GM06990 (cell line): ENCODE measurements at regions not wholly inside any gene's neighbourhood (a gene's known extent, or its start where the extent isn't known, plus 50 kb on each side); places are given as distances from the start of the nearest gene placed in this dataset.

ENCODE experiments used
- DNase-seq: peaks from one replicate; pipeline ENCODE4 v3.0.0-alpha.2; 2011; ENCODE audit not compliant: insufficient read length; ENCODE audit errors: extremely low read depth
- H3K27me3 ChIP-seq: replicated peaks from 2 replicates; pipeline ENCODE4 v1.6.0; 2011; ENCODE audit warnings: low read length; ENCODE audit not compliant: control insufficient read depth, insufficient read depth
- H3K36me3 ChIP-seq: 2 replicates; pipeline ENCODE4 v1.5.1; 2011; ENCODE audit warnings: low read length; ENCODE audit not compliant: control insufficient read depth, insufficient read depth
- H3K4me3 ChIP-seq: replicated peaks from 2 replicates; pipeline ENCODE4 v1.5.1; 2011; ENCODE audit warnings: low read depth, mild to moderate bottlenecking, control low read depth, low read length
- CTCF ChIP-seq: IDR thresholded peaks from 2 replicates; pipeline ENCODE4 v1.5.1; 2011; ENCODE audit warnings: low read length, control low read depth, mild to moderate bottlenecking, inconsistent platforms; ENCODE audit not compliant: insufficient read depth, poor library complexity, severe bottlenecking

DNA sequence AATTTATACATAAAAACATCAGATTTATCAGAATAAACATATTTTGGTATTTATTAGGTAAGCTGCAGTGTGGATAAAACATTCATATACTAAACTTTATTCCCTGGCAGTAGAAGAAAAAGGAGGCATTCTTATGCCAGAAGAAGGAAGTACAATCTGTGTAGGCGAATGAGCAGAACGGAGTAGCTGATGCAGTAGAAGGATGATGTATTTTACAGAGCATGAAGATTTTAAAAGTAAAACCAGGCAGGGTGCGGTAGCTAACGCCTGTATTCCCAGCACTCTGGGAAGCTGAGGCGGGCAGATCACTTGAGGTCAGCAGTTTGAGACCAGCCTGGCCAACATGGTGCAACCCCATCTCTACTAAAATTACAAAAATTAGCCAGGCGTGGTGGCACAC, 294.9 kb upstream of the MKLN1 start:
- no peak overlapping the region for H3K4me3 ChIP-seq
- no peaks in the 10 kb centered on the region for H3K27me3 ChIP-seq
- no peaks in the 10 kb centered on the region; the same call in 1 of the 2 replicates for H3K36me3 ChIP-seq
- no peak for TF ChIP-seq CTCF
- no peak for DNase-seq

GRCh38 chr7:131034166-131034881, 293.4 kb upstream of the MKLN1 start:
- H3K4me3 ChIP-seq = no peak overlapping the region
- no peaks in the 10 kb centered on the region; the same call in 1 of the 2 replicates for H3K36me3 ChIP-seq
- H3K27me3 ChIP-seq = no peaks in the 10 kb centered on the region
- DNase-seq = no peak
- no peak for TF ChIP-seq CTCF

DNA sequence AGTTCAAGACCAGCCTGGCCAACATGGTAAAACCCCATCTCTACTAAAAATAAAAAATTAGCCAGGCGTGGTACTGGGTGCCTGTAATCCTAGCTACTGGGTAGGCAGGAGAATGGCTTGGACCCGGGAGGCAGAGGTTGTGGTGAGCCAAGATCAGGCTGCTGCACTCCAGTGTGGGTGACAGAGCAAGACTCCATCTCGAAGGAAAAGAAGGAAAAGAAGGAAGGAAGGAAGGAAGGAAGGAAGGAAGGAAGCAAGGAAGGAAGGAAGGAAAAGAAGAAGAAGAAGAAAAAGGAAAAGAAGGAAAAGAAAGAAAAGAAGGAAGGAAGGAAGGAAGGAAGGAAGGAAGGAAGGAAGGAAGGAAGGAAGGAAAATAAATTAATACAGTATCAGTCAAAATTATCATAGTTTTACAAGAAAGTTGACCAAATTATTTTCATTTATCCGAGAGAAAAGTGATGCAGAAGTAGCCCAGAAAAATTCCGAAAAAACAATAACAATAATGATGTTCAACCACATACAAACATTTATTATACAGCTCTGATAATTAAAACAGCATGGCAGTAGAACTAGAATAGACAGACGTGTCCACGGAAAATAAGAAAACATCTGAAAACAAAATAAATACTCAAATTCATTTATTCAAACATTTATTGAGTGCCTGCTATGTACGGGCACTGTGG, 292.4 kb upstream of the MKLN1 start:
- DNase-seq = no peak
- no peaks in the 10 kb centered on the region; the same call in 1 of the 2 replicates for H3K36me3 ChIP-seq
- no peak overlapping the region for H3K4me3 ChIP-seq
- no peak for TF ChIP-seq CTCF
- H3K27me3 ChIP-seq = no peaks in the 10 kb centered on the region

GRCh38 chr7:131038153-131038552, 289.5 kb upstream of the MKLN1 start:
- H3K27me3 ChIP-seq = no peaks in the 10 kb centered on the region
- no peaks in the 10 kb centered on the region; the same call in 1 of the 2 replicates for H3K36me3 ChIP-seq
- no peak for DNase-seq
- no peak for TF ChIP-seq CTCF
- H3K4me3 ChIP-seq = no peak overlapping the region

DNA sequence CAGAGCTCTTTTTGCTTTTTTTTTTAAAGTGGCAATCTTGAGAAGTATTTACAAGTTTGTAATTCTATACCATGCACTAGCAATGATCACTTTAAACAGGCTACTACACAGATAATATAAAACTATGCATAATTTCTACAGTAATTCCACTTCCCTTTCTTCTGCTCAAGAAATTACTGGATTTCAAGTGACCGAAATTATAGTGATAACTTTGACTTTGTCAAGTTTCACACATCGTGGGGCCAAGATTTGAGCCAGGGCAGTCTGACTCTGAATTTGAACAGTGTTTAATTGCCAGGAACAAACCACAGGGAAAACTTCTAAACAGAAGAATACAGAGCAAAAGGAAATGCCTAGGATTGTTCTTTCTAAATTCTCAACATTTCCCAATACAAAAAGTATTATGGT, 288.3 kb upstream of the MKLN1 start:
- no peak overlapping the region for H3K4me3 ChIP-seq
- H3K36me3 ChIP-seq = no peaks in the 10 kb centered on the region
- no peak for DNase-seq
- no peaks in the 10 kb centered on the region for H3K27me3 ChIP-seq
- TF ChIP-seq CTCF = no peak

GRCh38 chr7:131039836-131040235, 287.8 kb upstream of the MKLN1 start:
- H3K27me3 ChIP-seq = no peaks in the 10 kb centered on the region
- no peak for DNase-seq
- no peaks in the 10 kb centered on the region for H3K36me3 ChIP-seq

More at GRCh38 chr7:131039836-131040235, 287.8 kb upstream of the MKLN1 start:
- no peak overlapping the region for H3K4me3 ChIP-seq
- TF ChIP-seq CTCF = no peak
